ENCODE measurements at regions not wholly inside any gene's neighbourhood (a gene's known extent, or its start where the extent isn't known, plus 50 kb on each side); places are given as distances from the start of the nearest gene placed in this dataset.

DNA sequence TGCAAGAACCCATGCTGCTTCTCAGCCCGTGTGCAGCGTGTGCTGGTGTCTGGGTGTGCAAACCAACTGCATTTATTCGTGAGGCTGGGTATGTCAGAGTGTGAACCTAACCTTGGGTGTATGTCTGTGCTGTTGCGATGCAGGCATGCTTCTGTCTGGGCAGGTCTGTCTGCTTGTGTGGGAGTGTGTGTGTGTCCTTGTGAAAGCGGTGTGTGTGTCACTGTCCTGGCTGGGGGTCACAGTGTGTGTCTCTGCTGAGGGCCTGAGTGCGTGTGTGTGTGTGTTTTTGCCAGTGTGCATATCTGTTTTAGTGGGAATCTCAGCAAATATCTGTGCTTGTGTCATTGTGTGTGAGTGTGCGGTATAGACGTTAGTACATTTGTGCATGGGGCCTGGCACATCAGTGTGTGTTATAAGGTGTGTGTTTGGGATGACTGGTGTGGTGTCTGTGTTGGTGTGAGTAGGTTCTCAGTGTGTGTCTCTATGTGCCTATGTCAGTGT, 121.8 kb downstream of the CYLD start:
- TF ChIP-seq, protein P1, sequence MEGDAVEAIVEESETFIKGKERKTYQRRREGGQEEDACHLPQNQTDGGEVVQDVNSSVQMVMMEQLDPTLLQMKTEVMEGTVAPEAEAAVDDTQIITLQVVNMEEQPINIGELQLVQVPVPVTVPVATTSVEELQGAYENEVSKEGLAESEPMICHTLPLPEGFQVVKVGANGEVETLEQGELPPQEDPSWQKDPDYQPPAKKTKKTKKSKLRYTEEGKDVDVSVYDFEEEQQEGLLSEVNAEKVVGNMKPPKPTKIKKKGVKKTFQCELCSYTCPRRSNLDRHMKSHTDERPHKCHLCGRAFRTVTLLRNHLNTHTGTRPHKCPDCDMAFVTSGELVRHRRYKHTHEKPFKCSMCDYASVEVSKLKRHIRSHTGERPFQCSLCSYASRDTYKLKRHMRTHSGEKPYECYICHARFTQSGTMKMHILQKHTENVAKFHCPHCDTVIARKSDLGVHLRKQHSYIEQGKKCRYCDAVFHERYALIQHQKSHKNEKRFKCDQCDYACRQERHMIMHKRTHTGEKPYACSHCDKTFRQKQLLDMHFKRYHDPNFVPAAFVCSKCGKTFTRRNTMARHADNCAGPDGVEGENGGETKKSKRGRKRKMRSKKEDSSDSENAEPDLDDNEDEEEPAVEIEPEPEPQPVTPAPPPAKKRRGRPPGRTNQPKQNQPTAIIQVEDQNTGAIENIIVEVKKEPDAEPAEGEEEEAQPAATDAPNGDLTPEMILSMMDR (conservative IDR thresholded peaks at IDR 0.05 in 1 of 2, IDR thresholded peaks at IDR 0.05 in 1 of 2; ENCODE audit: extremely low read depth in 1 of 2, insufficient read depth in 1 of 2, low read depth in 1 of 2, low read length in 2 of 2): no peak
- TF ChIP-seq EZH2 (IDR thresholded peaks at IDR 0.05; ENCODE audit: borderline replicate concordance, low read length): no peak

Data from mammary epithelial cell (primary cell).